Neutrophil (primary cell): ENCODE measurements at regions not wholly inside any gene's neighbourhood (a gene's known extent, or its start where the extent isn't known, plus 50 kb on each side); places are given as distances from the start of the nearest gene placed in this dataset.
"Not testable (repeated sequence)": the region's sequence is repeated elsewhere in the genome, so short reads cannot be mapped to it uniquely, and the experiment has no call there.

ENCODE experiments used
- H3K27ac ChIP-seq: fragments of 200-600 bp; sonication (generic); 2 replicates; pipeline ENCODE4 v1.5.1; 2016; ENCODE audit warnings: mild to moderate bottlenecking, moderate library complexity
- H3K27me3 ChIP-seq: fragments of 200-600 bp; sonication (generic); 2 replicates; pipeline ENCODE4 v1.6.0; 2016; ENCODE audit warnings: mild to moderate bottlenecking
- H3K36me3 ChIP-seq: fragments of 200-600 bp; sonication (generic); 2 replicates; pipeline ENCODE4 v1.5.1; 2017
- H3K4me1 ChIP-seq, 2 experiments: fragments of 200-600 bp in 1 of 2; sonication (generic) in 1 of 2; 1 replicate in 1 of 2; 2 replicates in 1 of 2; pipeline versions ENCODE4 v1.5.1 to v1.6.1; 2013 to 2016; ENCODE audit warnings: low read depth in 1 of 2, low read length in 1 of 2, mild to moderate bottlenecking in 1 of 2, moderate library complexity in 1 of 2; ENCODE audit not compliant: control insufficient read depth in 1 of 2, insufficient read depth in 1 of 2
- H3K4me3 ChIP-seq, 2 experiments: fragments of 200-600 bp in 1 of 2; sonication (generic) in 1 of 2; 1 replicate in 1 of 2; 2 replicates in 1 of 2; pipeline ENCODE4 v1.5.1; 2013 to 2016; ENCODE audit warnings: low read depth in 1 of 2, low read length in 1 of 2, mild to moderate bottlenecking in 1 of 2, moderate library complexity in 1 of 2
- H3K9me3 ChIP-seq: fragments of 200-600 bp; sonication (generic); 2 replicates; pipeline ENCODE4 v1.5.1; 2016
- CTCF ChIP-seq: fragments of 200-600 bp; sonication (generic); IDR thresholded peaks from 2 replicates; pipeline ENCODE4 v1.5.1; 2016; ENCODE audit warnings: antibody characterized with exemption

- TF ChIP-seq CTCF: no peak
- no peaks in the 10 kb centered on the region for H3K4me1 ChIP-seq
- no peaks in the 10 kb centered on the region for H3K27me3 ChIP-seq
- no peak overlapping the region for H3K4me3 ChIP-seq
- H3K36me3 ChIP-seq: no peaks in the 10 kb centered on the region
- H3K9me3 ChIP-seq: no peaks in the 10 kb centered on the region
- H3K27ac ChIP-seq: no peak overlapping the region
Observed at GRCh38 chr1:194640322-194640721, 1453.9 kb upstream of the B3GALT2 start.

- peaks cover 4% of the 10 kb centered on the region for H3K9me3 ChIP-seq
- H3K4me3 ChIP-seq: no peak overlapping the region
- no peaks in the 10 kb centered on the region for H3K36me3 ChIP-seq
- no peak for TF ChIP-seq CTCF
- H3K27ac ChIP-seq: no peak overlapping the region
- H3K4me1 ChIP-seq: no peaks in the 10 kb centered on the region
- no peaks in the 10 kb centered on the region for H3K27me3 ChIP-seq
Observed at GRCh38 chr1:194629011-194629410, 1442.6 kb upstream of the B3GALT2 start.

GRCh38 chr1:194624833-194625232 is 1438.4 kb upstream of the B3GALT2 start:
- Histone ChIP-seq H3K4me3 (no peak overlapping the region), H3K27me3 (no peaks in the 10 kb centered on the region), H3K9me3 (peaks cover 4% of the 10 kb centered on the region), H3K4me1 (no peaks in the 10 kb centered on the region), H3K36me3 (no peaks in the 10 kb centered on the region), H3K27ac (no peak overlapping the region)
- TF ChIP-seq CTCF: no peak

- H3K27me3 ChIP-seq: no peaks in the 10 kb centered on the region
- no peaks in the 10 kb centered on the region for H3K4me1 ChIP-seq
- no peak overlapping the region for H3K4me3 ChIP-seq
- no peaks in the 10 kb centered on the region for H3K36me3 ChIP-seq
- H3K9me3 ChIP-seq: no peaks in the 10 kb centered on the region
- H3K27ac ChIP-seq: no peak overlapping the region
- TF ChIP-seq CTCF: no peak
Observed at GRCh38 chr1:194618101-194618500, 1431.7 kb upstream of the B3GALT2 start.

- not testable (repeated sequence) for H3K4me3 ChIP-seq, H3K27ac ChIP-seq, H3K27me3 ChIP-seq, H3K4me1 ChIP-seq, H3K9me3 ChIP-seq, H3K36me3 ChIP-seq
Observed at GRCh38 chr1:194617272-194617671, 1430.9 kb upstream of the B3GALT2 start.

GRCh38 chr1:194616835-194617234 is 1430.4 kb upstream of the B3GALT2 start:
- no peak for TF ChIP-seq CTCF
- Histone ChIP-seq H3K4me1 (no peaks in the 10 kb centered on the region), H3K27me3 (no peaks in the 10 kb centered on the region), H3K36me3 (no peaks in the 10 kb centered on the region), H3K27ac (no peak overlapping the region), H3K4me3 (no peak overlapping the region), H3K9me3 (no peaks in the 10 kb centered on the region)
